ENCODE measurements at regions not wholly inside any gene's neighbourhood (a gene's known extent, or its start where the extent isn't known, plus 50 kb on each side); places are given as distances from the start of the nearest gene placed in this dataset.

GRCh38 chr2:34096562-34097171 lies 497.6 kb upstream of the FAM98A start:
- Histone ChIP-seq H3K27me3 (ENCODE audit: insufficient read depth) (no peaks in the 10 kb centered on the region), H2AFZ (ENCODE audit: low read depth) (no peak overlapping the region), H4K20me1 (ENCODE audit: insufficient read depth) (no peaks in the 10 kb centered on the region), H3K9me3 (no peaks in the 10 kb centered on the region), H3K9me2 (no peaks in the 10 kb centered on the region), H3K4me2 (no peak overlapping the region), H3K9ac (no peak overlapping the region), H3K4me1 (ENCODE audit: control insufficient read depth in 1 of 2, insufficient read depth in 2 of 2, low read depth in 1 of 2, low read length in 1 of 2) (no peaks in the 10 kb centered on the region), H3F3A (replicated peaks; ENCODE audit: insufficient read depth) (no peaks in the 10 kb centered on the region), H3K4me3 (ENCODE audit: low read depth in 2 of 2, low read length in 1 of 2) (no peak overlapping the region), H3K36me3 (replicated peaks in 1 of 2; ENCODE audit: control insufficient read depth in 1 of 2, insufficient read depth in 2 of 2, low read length in 1 of 2) (no peaks in the 10 kb centered on the region), H3K27ac (ENCODE audit: low read depth in 2 of 2, low read length in 1 of 2) (no peak overlapping the region), H3K79me2 (ENCODE audit: insufficient read depth) (no peaks in the 10 kb centered on the region)
- ChIA-PET CTCF (interaction anchor here (0.7 to 1.9 kb wide), 21 partner anchors 9 to 1322 kb away, joined by 3 to 14 read pairs (median 4); no protein-coding TSS in a partner anchor), POLR2A (no interaction called here)
- TF ChIP-seq RAD21 (IDR thresholded peaks at IDR 0.05; ENCODE audit: low read length) (peak; percentile 86), CTCF (IDR thresholded peaks at IDR 0.05) (peak; percentile 96), SMC3 (IDR thresholded peaks at IDR 0.05; ENCODE audit: low read depth, low read length) (peak; percentile 50), MXI1 (IDR thresholded peaks at IDR 0.05; ENCODE audit: low read depth, low read length) (no peak)
- TF ChIP-seq, protein P1, sequence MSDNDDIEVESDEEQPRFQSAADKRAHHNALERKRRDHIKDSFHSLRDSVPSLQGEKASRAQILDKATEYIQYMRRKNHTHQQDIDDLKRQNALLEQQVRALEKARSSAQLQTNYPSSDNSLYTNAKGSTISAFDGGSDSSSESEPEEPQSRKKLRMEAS (IDR thresholded peaks at IDR 0.05; ENCODE audit: low read depth): no peak
- WGBS (ENCODE audit: low lambda C conversion rate): 6% methylated on average over 3 of the region's 3 CpGs
- DNase-seq: peak; percentile 36

DNA sequence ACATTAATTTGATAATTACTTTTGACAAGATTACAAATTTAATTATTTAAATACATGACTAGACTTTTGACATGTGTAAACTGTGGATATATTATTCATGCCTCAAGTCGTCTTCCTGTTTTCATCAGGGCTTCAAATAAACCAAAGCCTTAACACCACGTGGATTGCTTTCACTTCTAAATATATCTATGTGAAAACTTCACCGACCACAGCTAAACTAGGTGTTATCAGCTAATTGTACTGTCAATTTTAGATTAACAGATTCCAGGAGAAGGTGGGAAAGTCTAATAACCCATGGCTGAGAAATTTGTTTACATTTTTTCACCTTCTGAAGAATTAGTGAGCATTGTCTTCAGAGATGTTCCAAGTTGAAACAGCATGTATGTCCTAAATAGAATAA lies 494.7 kb upstream of the FAM98A start:
- Histone ChIP-seq H4K20me1 (ENCODE audit: insufficient read depth) (no peaks in the 10 kb centered on the region), H3K9me3 (no peaks in the 10 kb centered on the region), H3K9ac (no peak overlapping the region), H3K4me2 (peak overlapping the region; percentile 2), H3K27ac (ENCODE audit: low read depth in 2 of 2, low read length in 1 of 2) (no peak overlapping the region), H2AFZ (ENCODE audit: low read depth) (peak overlapping the region; percentile 32; the same call in 1 of the 2 replicates), H3K36me3 (replicated peaks in 1 of 2; ENCODE audit: control insufficient read depth in 1 of 2, insufficient read depth in 2 of 2, low read length in 1 of 2) (no peaks in the 10 kb centered on the region), H3K9me2 (no peaks in the 10 kb centered on the region), H3K79me2 (ENCODE audit: insufficient read depth) (no peaks in the 10 kb centered on the region), H3K4me1 (ENCODE audit: control insufficient read depth in 1 of 2, insufficient read depth in 2 of 2, low read depth in 1 of 2, low read length in 1 of 2) (no peaks in the 10 kb centered on the region), H3K4me3 (ENCODE audit: low read depth in 2 of 2, low read length in 1 of 2) (no peak overlapping the region), H3K27me3 (ENCODE audit: insufficient read depth) (no peaks in the 10 kb centered on the region), H3F3A (replicated peaks; ENCODE audit: insufficient read depth) (no peaks in the 10 kb centered on the region)
- CTCF ChIA-PET: interaction anchor here (0.7 kb wide), 1 partner anchor 1316 kb away, joined by 3 read pairs; no protein-coding TSS in a partner anchor
- WGBS (ENCODE audit: low lambda C conversion rate): 3% methylated on average over 3 of the region's 3 CpGs
- no peak for DNase-seq
- POLR2A ChIA-PET: no interaction called here
- TF ChIP-seq MXI1 (IDR thresholded peaks at IDR 0.05; ENCODE audit: low read depth, low read length): no peak
- no peak for TF ChIP-seq TCF12 (IDR thresholded peaks at IDR 0.05)
- TF ChIP-seq RXRA (IDR thresholded peaks at IDR 0.05; ENCODE audit: borderline replicate concordance, low read depth): no peak
- no peak for TF ChIP-seq FOXM1 (IDR thresholded peaks at IDR 0.05; ENCODE audit: low read depth)
- TF ChIP-seq, protein P2, sequence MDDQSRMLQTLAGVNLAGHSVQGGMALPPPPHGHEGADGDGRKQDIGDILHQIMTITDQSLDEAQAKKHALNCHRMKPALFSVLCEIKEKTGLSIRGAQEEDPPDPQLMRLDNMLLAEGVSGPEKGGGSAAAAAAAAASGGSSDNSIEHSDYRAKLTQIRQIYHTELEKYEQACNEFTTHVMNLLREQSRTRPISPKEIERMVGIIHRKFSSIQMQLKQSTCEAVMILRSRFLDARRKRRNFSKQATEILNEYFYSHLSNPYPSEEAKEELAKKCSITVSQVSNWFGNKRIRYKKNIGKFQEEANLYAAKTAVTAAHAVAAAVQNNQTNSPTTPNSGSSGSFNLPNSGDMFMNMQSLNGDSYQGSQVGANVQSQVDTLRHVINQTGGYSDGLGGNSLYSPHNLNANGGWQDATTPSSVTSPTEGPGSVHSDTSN (IDR thresholded peaks at IDR 0.05): no peak
- TF ChIP-seq POLR2AphosphoS5 (IDR thresholded peaks at IDR 0.05; ENCODE audit: low read depth, low read length): no peak
- no peak for TF ChIP-seq USF2 (IDR thresholded peaks at IDR 0.05; ENCODE audit: borderline replicate concordance, low read depth, low read length)
- TF ChIP-seq TEAD4 (IDR thresholded peaks at IDR 0.05; ENCODE audit: borderline replicate concordance, insufficient read depth): no peak
- TF ChIP-seq, protein P3, sequence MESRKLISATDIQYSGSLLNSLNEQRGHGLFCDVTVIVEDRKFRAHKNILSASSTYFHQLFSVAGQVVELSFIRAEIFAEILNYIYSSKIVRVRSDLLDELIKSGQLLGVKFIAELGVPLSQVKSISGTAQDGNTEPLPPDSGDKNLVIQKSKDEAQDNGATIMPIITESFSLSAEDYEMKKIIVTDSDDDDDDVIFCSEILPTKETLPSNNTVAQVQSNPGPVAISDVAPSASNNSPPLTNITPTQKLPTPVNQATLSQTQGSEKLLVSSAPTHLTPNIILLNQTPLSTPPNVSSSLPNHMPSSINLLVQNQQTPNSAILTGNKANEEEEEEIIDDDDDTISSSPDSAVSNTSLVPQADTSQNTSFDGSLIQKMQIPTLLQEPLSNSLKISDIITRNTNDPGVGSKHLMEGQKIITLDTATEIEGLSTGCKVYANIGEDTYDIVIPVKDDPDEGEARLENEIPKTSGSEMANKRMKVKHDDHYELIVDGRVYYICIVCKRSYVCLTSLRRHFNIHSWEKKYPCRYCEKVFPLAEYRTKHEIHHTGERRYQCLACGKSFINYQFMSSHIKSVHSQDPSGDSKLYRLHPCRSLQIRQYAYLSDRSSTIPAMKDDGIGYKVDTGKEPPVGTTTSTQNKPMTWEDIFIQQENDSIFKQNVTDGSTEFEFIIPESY (IDR thresholded peaks at IDR 0.05; ENCODE audit: borderline replicate concordance, low read depth): no peak
- TF ChIP-seq ELF1 (IDR thresholded peaks at IDR 0.05): no peak
- TF ChIP-seq GATA2 (CRISPR knock-in tag; IDR thresholded peaks at IDR 0.05): no peak
- no peak for TF ChIP-seq MEF2A (IDR thresholded peaks at IDR 0.05; ENCODE audit: borderline replicate concordance, low read depth)
- TF ChIP-seq, protein P4, sequence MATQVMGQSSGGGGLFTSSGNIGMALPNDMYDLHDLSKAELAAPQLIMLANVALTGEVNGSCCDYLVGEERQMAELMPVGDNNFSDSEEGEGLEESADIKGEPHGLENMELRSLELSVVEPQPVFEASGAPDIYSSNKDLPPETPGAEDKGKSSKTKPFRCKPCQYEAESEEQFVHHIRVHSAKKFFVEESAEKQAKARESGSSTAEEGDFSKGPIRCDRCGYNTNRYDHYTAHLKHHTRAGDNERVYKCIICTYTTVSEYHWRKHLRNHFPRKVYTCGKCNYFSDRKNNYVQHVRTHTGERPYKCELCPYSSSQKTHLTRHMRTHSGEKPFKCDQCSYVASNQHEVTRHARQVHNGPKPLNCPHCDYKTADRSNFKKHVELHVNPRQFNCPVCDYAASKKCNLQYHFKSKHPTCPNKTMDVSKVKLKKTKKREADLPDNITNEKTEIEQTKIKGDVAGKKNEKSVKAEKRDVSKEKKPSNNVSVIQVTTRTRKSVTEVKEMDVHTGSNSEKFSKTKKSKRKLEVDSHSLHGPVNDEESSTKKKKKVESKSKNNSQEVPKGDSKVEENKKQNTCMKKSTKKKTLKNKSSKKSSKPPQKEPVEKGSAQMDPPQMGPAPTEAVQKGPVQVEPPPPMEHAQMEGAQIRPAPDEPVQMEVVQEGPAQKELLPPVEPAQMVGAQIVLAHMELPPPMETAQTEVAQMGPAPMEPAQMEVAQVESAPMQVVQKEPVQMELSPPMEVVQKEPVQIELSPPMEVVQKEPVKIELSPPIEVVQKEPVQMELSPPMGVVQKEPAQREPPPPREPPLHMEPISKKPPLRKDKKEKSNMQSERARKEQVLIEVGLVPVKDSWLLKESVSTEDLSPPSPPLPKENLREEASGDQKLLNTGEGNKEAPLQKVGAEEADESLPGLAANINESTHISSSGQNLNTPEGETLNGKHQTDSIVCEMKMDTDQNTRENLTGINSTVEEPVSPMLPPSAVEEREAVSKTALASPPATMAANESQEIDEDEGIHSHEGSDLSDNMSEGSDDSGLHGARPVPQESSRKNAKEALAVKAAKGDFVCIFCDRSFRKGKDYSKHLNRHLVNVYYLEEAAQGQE (IDR thresholded peaks at IDR 0.05; ENCODE audit: low read depth, low read length): no peak
- TF ChIP-seq, protein P1 (IDR thresholded peaks at IDR 0.05; ENCODE audit: low read depth): no peak
- no peak for TF ChIP-seq RAD21 (IDR thresholded peaks at IDR 0.05; ENCODE audit: low read length)

Data from SK-N-SH (cell line).